Endodermal cell (in vitro differentiated cells): ENCODE measurements at regions not wholly inside any gene's neighbourhood (a gene's known extent, or its start where the extent isn't known, plus 50 kb on each side); places are given as distances from the start of the nearest gene placed in this dataset.

Experiments used
- DNase-seq: peaks from one replicate; pipeline ENCODE4 v3.0.0-alpha.2; 2017
- H3K27ac ChIP-seq: 2 replicates; pipeline ENCODE4 v1.5.1; 2013; ENCODE audit warnings: mild to moderate bottlenecking, low read depth, low read length, moderate library complexity
- H3K27me3 ChIP-seq: 2 replicates; pipeline ENCODE4 v1.6.1; 2013; ENCODE audit warnings: mild to moderate bottlenecking, low read length, moderate library complexity; ENCODE audit not compliant: insufficient read depth, control insufficient read depth, poor library complexity, severe bottlenecking
- H3K36me3 ChIP-seq: 2 replicates; pipeline ENCODE4 v1.7.0; 2013; ENCODE audit warnings: mild to moderate bottlenecking, low read length, moderate library complexity; ENCODE audit not compliant: control insufficient read depth, insufficient read depth
- H3K4me1 ChIP-seq: one replicate; pipeline ENCODE4 v1.7.0; 2013; ENCODE audit warnings: low read length; ENCODE audit not compliant: control insufficient read depth, insufficient read depth
- H3K4me3 ChIP-seq: 2 replicates; pipeline ENCODE4 v1.5.1; 2013; ENCODE audit warnings: mild to moderate bottlenecking, low read length, moderate library complexity
- H3K9ac ChIP-seq: 2 replicates; pipeline ENCODE4 v1.6.1; 2013; ENCODE audit warnings: mild to moderate bottlenecking, low read length, moderate library complexity; ENCODE audit not compliant: poor library complexity, severe bottlenecking; ENCODE audit errors: extremely low read depth
- H3K9me3 ChIP-seq: 2 replicates; pipeline ENCODE4 v1.6.1; 2013; ENCODE audit warnings: mild to moderate bottlenecking, low read length, moderate library complexity; ENCODE audit not compliant: control insufficient read depth
- H3K27ac Mint-ChIP-seq: 2 replicates; pipeline ENCODE4 v1.8.0; 2020; ENCODE audit warnings: mixed read lengths
- H3K27me3 Mint-ChIP-seq: 2 replicates; pipeline ENCODE4 v1.8.0; 2021; ENCODE audit warnings: mild to moderate bottlenecking, mixed read lengths; ENCODE audit not compliant: insufficient read depth
- H3K36me3 Mint-ChIP-seq: 2 replicates; pipeline ENCODE4 v1.8.0; 2020; ENCODE audit warnings: low read depth, mixed read lengths
- H3K4me1 Mint-ChIP-seq: 2 replicates; pipeline ENCODE4 v1.8.0; 2020; ENCODE audit warnings: mixed read lengths
- H3K4me3 Mint-ChIP-seq: 2 replicates; pipeline ENCODE4 v1.8.0; 2020; ENCODE audit warnings: mild to moderate bottlenecking, moderate library complexity, mixed read lengths
- H3K9me3 Mint-ChIP-seq: 2 replicates; pipeline ENCODE4 v1.8.0; 2020; ENCODE audit warnings: mild to moderate bottlenecking, mixed read lengths
- CTCF ChIP-seq: fragments of 200-600 bp; sonication (generic); conservative IDR thresholded peaks from 2 replicates; pipeline ENCODE4 v1.5.0; 2021; ENCODE audit warnings: antibody characterized with exemption, mild to moderate bottlenecking
- WGBS, 2 experiments: methylation state at CpG; one replicate each; pipeline versions ENCODE4 v1.1.5 to v1.1.7; 2013; ENCODE audit warnings: missing lambda C conversion rate in 2 of 2, mixed read lengths in 1 of 2; ENCODE audit not compliant: insufficient coverage in 1 of 2, insufficient read length in 1 of 2; 5-methylcytosine and 5-hydroxymethylcytosine counted together

- Histone ChIP-seq H3K4me3 (no peak overlapping the region), H3K36me3 (no peaks in the 10 kb centered on the region), H3K27me3 (no peaks in the 10 kb centered on the region), H3K9me3 (peaks cover 5% of the 10 kb centered on the region), H3K27ac (no peak overlapping the region), H3K9ac (no peak overlapping the region), H3K4me1 (no peaks in the 10 kb centered on the region)
- H3K36me3 Mint-ChIP-seq = no peaks in the 10 kb centered on the region
- WGBS, 2 experiments = 77 to 82% methylated on average over 6 of the region's 6 CpGs
- peaks cover 2% of the 10 kb centered on the region for H3K27me3 Mint-ChIP-seq
- no peak overlapping the region for H3K4me3 Mint-ChIP-seq
- DNase-seq = peak; percentile 32
- peaks cover 10% of the 10 kb centered on the region for H3K9me3 Mint-ChIP-seq
- no peak for TF ChIP-seq CTCF
- H3K27ac Mint-ChIP-seq = no peak overlapping the region
- H3K4me1 Mint-ChIP-seq = peaks cover 18% of the 10 kb centered on the region
Observed at GRCh38 chr7:3204526-3204925, 96.5 kb upstream of the SDK1 start.

GRCh38 chr7:3206101-3206500 is 95.0 kb upstream of the SDK1 start:
- Histone ChIP-seq H3K36me3 (no peaks in the 10 kb centered on the region), H3K27ac (no peak overlapping the region), H3K27me3 (no peaks in the 10 kb centered on the region), H3K9me3 (no peaks in the 10 kb centered on the region), H3K4me1 (no peaks in the 10 kb centered on the region), H3K4me3 (no peak overlapping the region), H3K9ac (no peak overlapping the region)
- H3K4me3 Mint-ChIP-seq = no peak overlapping the region
- H3K27ac Mint-ChIP-seq = no peak overlapping the region
- H3K36me3 Mint-ChIP-seq = no peaks in the 10 kb centered on the region
- peaks cover 2% of the 10 kb centered on the region for H3K27me3 Mint-ChIP-seq
- no peaks in the 10 kb centered on the region for H3K9me3 Mint-ChIP-seq
- H3K4me1 Mint-ChIP-seq = peaks cover 15% of the 10 kb centered on the region
- TF ChIP-seq CTCF = no peak
- peak; percentile 9 for DNase-seq
- 72 to 86% methylated on average over 1 to 5 of the region's 5 CpGs for WGBS, 2 experiments

GRCh38 chr7:3206771-3207191 is 94.3 kb upstream of the SDK1 start:
- Mint-ChIP-seq H3K9me3 (no peaks in the 10 kb centered on the region), H3K36me3 (no peaks in the 10 kb centered on the region), H3K4me3 (no peak overlapping the region), H3K4me1 (peaks cover 11% of the 10 kb centered on the region), H3K27ac (no peak overlapping the region), H3K27me3 (peaks cover 3% of the 10 kb centered on the region)
- TF ChIP-seq CTCF = no peak
- Histone ChIP-seq H3K36me3 (no peaks in the 10 kb centered on the region), H3K9me3 (no peaks in the 10 kb centered on the region), H3K4me3 (no peak overlapping the region), H3K27ac (no peak overlapping the region), H3K27me3 (no peaks in the 10 kb centered on the region), H3K9ac (no peak overlapping the region), H3K4me1 (no peaks in the 10 kb centered on the region)
- 91 to 93% methylated on average over 3 to 5 of the region's 5 CpGs for WGBS, 2 experiments
- DNase-seq = peak; percentile 31
